Trophoblast cell (in vitro differentiated cells and primary cell): ENCODE measurements at regions not wholly inside any gene's neighbourhood (a gene's known extent, or its start where the extent isn't known, plus 50 kb on each side); places are given as distances from the start of the nearest gene placed in this dataset.
"Not testable (repeated sequence)": the region's sequence is repeated elsewhere in the genome, so short reads cannot be mapped to it uniquely, and the experiment has no call there.

Experiments
- DNase-seq, 2 donors: peaks; one replicate each; pipeline ENCODE4 v3.0.0-alpha.2; 2016
- H2AFZ ChIP-seq: 2 replicates; pipeline ENCODE4 v1.6.1; 2013; ENCODE audit warnings: low read length, moderate library complexity, mild to moderate bottlenecking; ENCODE audit not compliant: insufficient read depth, poor library complexity
- H2AK5ac ChIP-seq: 2 replicates; pipeline ENCODE4 v1.6.1; 2013; ENCODE audit warnings: mild to moderate bottlenecking, low read length
- H2BK120ac ChIP-seq: 2 replicates; pipeline ENCODE4 v1.6.1; 2013; ENCODE audit warnings: low read length, mild to moderate bottlenecking, moderate library complexity; ENCODE audit not compliant: insufficient read depth, poor library complexity
- H2BK12ac ChIP-seq: 2 replicates; pipeline ENCODE4 v1.6.1; 2013; ENCODE audit warnings: mild to moderate bottlenecking, low read length, moderate library complexity
- H2BK5ac ChIP-seq: 2 replicates; pipeline ENCODE4 v1.6.1; 2013; ENCODE audit warnings: low read length, low read depth, moderate library complexity, mild to moderate bottlenecking; ENCODE audit not compliant: poor library complexity
- H3K14ac ChIP-seq: 2 replicates; pipeline ENCODE4 v1.6.1; 2013; ENCODE audit warnings: mild to moderate bottlenecking, low read length
- H3K18ac ChIP-seq: 2 replicates; pipeline ENCODE4 v1.6.1; 2013; ENCODE audit warnings: mild to moderate bottlenecking, low read length
- H3K23ac ChIP-seq: 2 replicates; pipeline ENCODE4 v1.6.1; 2013; ENCODE audit warnings: low read length
- H3K27ac ChIP-seq: 2 replicates; pipeline ENCODE4 v1.5.1; 2013; ENCODE audit warnings: low read depth, mild to moderate bottlenecking, inconsistent platforms, low read length, moderate library complexity
- H3K27me3 ChIP-seq: 2 replicates; pipeline ENCODE4 v1.6.1; 2013; ENCODE audit warnings: inconsistent platforms, mild to moderate bottlenecking, low read length, moderate library complexity; ENCODE audit not compliant: insufficient read depth
- H3K36me3 ChIP-seq, 2 experiments: 1 replicate in 1 of 2; 2 replicates in 1 of 2; pipeline ENCODE4 v1.6.1; 2013; ENCODE audit warnings: low read length in 2 of 2, mild to moderate bottlenecking in 2 of 2, moderate library complexity in 1 of 2; ENCODE audit not compliant: insufficient read depth in 2 of 2, control insufficient read depth in 1 of 2
- H3K4ac ChIP-seq: 2 replicates; pipeline ENCODE4 v1.6.1; 2013; ENCODE audit warnings: low read depth, mild to moderate bottlenecking, low read length, moderate library complexity
- H3K4me1 ChIP-seq, 2 experiments: 1 replicate in 1 of 2; 2 replicates in 1 of 2; pipeline ENCODE4 v1.6.1; 2013; ENCODE audit warnings: low read length in 2 of 2, mild to moderate bottlenecking in 2 of 2, moderate library complexity in 1 of 2; ENCODE audit not compliant: insufficient read depth in 2 of 2, control insufficient read depth in 1 of 2
- H3K4me2 ChIP-seq: 2 replicates; pipeline ENCODE4 v1.6.1; 2013; ENCODE audit warnings: inconsistent platforms, mild to moderate bottlenecking, low read length, moderate library complexity
- H3K4me3 ChIP-seq: 2 replicates; pipeline ENCODE4 v1.5.1; 2013; ENCODE audit warnings: mild to moderate bottlenecking, low read depth, low read length, inconsistent platforms
- H3K79me1 ChIP-seq: one replicate; pipeline ENCODE4 v1.6.1; 2013; ENCODE audit warnings: low read length
- H3K79me2 ChIP-seq: 2 replicates; pipeline ENCODE4 v1.6.1; 2013; ENCODE audit warnings: low read length, mild to moderate bottlenecking; ENCODE audit not compliant: control insufficient read depth, insufficient read depth, poor library complexity
- H3K9ac ChIP-seq: 2 replicates; pipeline ENCODE4 v1.6.1; 2013; ENCODE audit warnings: mild to moderate bottlenecking, low read length
- H3K9me3 ChIP-seq: 2 replicates; pipeline ENCODE4 v1.6.1; 2013; ENCODE audit warnings: low read depth, mild to moderate bottlenecking, control low read depth, inconsistent platforms, low read length; ENCODE audit not compliant: insufficient read depth
- H4K12ac ChIP-seq: 2 replicates; pipeline ENCODE4 v1.6.1; 2013; ENCODE audit warnings: low read depth, mild to moderate bottlenecking, low read length, moderate library complexity
- H4K8ac ChIP-seq: 2 replicates; pipeline ENCODE4 v1.6.1; 2013; ENCODE audit warnings: low read depth, mild to moderate bottlenecking, low read length, moderate library complexity
- H4K91ac ChIP-seq: one replicate; pipeline ENCODE4 v1.6.1; 2013; ENCODE audit warnings: low read depth, mild to moderate bottlenecking, low read length, moderate library complexity
- WGBS: extraction: QIAGEN DNeasy Blood & Tissue Kit; methylation state at CpG from one replicate; pipeline ENCODE4 v1.1.7; 2013; ENCODE audit warnings: missing lambda C conversion rate; ENCODE audit not compliant: insufficient read length, insufficient coverage; ENCODE audit errors: extremely low coverage; 5-methylcytosine and 5-hydroxymethylcytosine counted together

DNA sequence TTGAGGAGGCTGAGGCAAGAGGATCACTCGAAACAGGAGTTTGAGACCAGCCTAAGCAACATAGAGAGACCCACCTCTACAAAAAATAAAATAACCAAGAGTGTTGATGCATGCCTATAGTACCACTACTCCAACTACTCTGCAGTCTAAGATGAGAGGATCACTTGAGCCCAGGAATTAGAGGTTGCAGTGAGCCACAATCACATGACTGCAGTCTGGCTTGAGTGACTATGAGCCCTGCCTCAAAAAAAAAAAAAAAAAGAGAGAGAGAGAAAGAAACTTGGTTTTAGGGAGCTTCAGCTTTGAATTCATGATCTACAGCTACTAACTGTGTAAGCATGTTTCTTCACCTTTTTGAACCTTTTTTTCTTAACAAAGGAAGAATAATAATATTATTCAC lies 119.9 kb downstream of the HNMT start:
- no peak overlapping the region for H2AFZ ChIP-seq

DNA sequence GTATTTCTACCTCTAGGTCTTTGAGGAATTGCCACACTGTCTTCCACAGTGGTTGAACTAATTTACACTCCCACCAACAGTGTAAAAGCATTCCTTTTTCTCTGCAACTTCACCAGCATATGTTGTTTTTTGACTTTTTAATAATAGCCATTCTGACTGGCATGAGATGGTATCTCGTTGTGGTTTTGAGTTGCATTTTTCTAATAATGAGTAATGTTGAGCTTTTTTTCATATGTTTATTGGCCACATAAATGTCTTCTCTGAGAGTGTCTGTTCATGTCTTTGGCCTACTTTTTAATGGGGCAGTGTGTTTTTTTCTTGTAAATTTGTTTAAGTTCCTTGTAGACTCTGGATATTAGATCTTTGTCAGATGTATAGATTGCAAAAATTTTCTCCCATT lies 121.2 kb downstream of the HNMT start:
- WGBS, result no CpG with 5 or more reads among the region's 1 CpG
- not testable (repeated sequence) for H3K9ac ChIP-seq

More for the DNA sequence above, 119.9 kb downstream of the HNMT start:
- no peak overlapping the region for H3K27ac ChIP-seq
- H3K9me3 ChIP-seq, result peaks cover 2% of the 10 kb centered on the region
- no peak for DNase-seq
- H3K4me2 ChIP-seq, result no peak overlapping the region
- no peak overlapping the region for H3K4me3 ChIP-seq
- H3K4ac ChIP-seq, result no peak overlapping the region
- no peak overlapping the region for H3K18ac ChIP-seq
- no peak overlapping the region for H3K23ac ChIP-seq
- no peak overlapping the region for H4K8ac ChIP-seq
- no peaks in the 10 kb centered on the region for H3K36me3 ChIP-seq
- H4K91ac ChIP-seq, result no peak overlapping the region
- H4K12ac ChIP-seq, result no peak overlapping the region
- H3K4me1 ChIP-seq, result peaks cover 0 to 4% of the 10 kb centered on the region in 2 experiments
- H3K79me2 ChIP-seq, result no peaks in the 10 kb centered on the region
- H3K79me1 ChIP-seq, result no peaks in the 10 kb centered on the region
- H3K14ac ChIP-seq, result no peak overlapping the region
- no CpG with 5 or more reads among the region's 1 CpG for WGBS
- no peak overlapping the region for H2BK12ac ChIP-seq
- H3K9ac ChIP-seq, result no peak overlapping the region
- H2BK120ac ChIP-seq, result no peak overlapping the region
- no peak overlapping the region for H2BK5ac ChIP-seq
- no peak overlapping the region for H2AK5ac ChIP-seq
- no peaks in the 10 kb centered on the region for H3K27me3 ChIP-seq

DNA sequence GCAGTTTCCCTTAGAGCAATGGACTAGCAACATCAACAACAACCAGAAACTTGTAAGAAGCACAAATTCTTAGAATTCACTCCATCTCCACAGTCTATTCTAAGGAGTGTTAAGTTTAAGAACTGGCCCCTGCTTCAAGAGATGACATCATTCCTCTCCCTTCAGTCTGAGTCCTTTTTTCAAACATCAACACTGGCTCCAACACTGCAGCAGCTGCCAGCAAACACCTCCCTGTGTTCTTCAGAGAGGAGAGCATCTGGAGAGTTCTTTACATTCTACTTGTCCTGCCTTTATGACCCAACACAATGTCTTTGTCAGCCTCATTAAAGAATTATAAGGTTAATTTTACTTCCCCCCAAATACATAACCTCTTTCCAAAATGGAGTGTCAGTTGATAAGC lies 122.3 kb downstream of the HNMT start:
- no peak overlapping the region for H3K18ac ChIP-seq
- H3K4me2 ChIP-seq, result no peak overlapping the region
- H3K14ac ChIP-seq, result no peak overlapping the region
- no peak overlapping the region for H3K4ac ChIP-seq
- H3K23ac ChIP-seq, result no peak overlapping the region
- no peaks in the 10 kb centered on the region for H3K79me2 ChIP-seq
- H3K27ac ChIP-seq, result no peak overlapping the region
- H2AFZ ChIP-seq, result no peak overlapping the region
- no peak overlapping the region for H4K91ac ChIP-seq
- no peak overlapping the region for H2BK5ac ChIP-seq
- no peak overlapping the region for H2AK5ac ChIP-seq
- peaks cover 0 to 5% of the 10 kb centered on the region in 2 experiments for H3K4me1 ChIP-seq
- no peak overlapping the region for H3K4me3 ChIP-seq
- no peak overlapping the region for H3K9ac ChIP-seq
- H2BK12ac ChIP-seq, result no peak overlapping the region
- no peaks in the 10 kb centered on the region for H3K27me3 ChIP-seq
- no peak overlapping the region for H2BK120ac ChIP-seq
- H3K36me3 ChIP-seq, result no peaks in the 10 kb centered on the region
- H3K9me3 ChIP-seq, result peaks cover 2% of the 10 kb centered on the region
- H4K8ac ChIP-seq, result no peak overlapping the region
- DNase-seq, result no peak
- H3K79me1 ChIP-seq, result peaks cover 1% of the 10 kb centered on the region
- H4K12ac ChIP-seq, result no peak overlapping the region

More for the DNA sequence above, 121.2 kb downstream of the HNMT start:
- not testable (repeated sequence) for H3K14ac ChIP-seq, H3K9me3 ChIP-seq, H3K4me2 ChIP-seq, H3K27ac ChIP-seq, H3K79me1 ChIP-seq, H2AFZ ChIP-seq, H3K23ac ChIP-seq, H3K27me3 ChIP-seq, H2AK5ac ChIP-seq, H3K4me3 ChIP-seq, H3K79me2 ChIP-seq, H3K4me1 ChIP-seq, H2BK5ac ChIP-seq, H3K4ac ChIP-seq, H4K91ac ChIP-seq, H4K8ac ChIP-seq, H4K12ac ChIP-seq, H2BK120ac ChIP-seq, H2BK12ac ChIP-seq, H3K36me3 ChIP-seq, H3K18ac ChIP-seq
- peak in 1 of 2 donors; percentile 24 for DNase-seq

DNA sequence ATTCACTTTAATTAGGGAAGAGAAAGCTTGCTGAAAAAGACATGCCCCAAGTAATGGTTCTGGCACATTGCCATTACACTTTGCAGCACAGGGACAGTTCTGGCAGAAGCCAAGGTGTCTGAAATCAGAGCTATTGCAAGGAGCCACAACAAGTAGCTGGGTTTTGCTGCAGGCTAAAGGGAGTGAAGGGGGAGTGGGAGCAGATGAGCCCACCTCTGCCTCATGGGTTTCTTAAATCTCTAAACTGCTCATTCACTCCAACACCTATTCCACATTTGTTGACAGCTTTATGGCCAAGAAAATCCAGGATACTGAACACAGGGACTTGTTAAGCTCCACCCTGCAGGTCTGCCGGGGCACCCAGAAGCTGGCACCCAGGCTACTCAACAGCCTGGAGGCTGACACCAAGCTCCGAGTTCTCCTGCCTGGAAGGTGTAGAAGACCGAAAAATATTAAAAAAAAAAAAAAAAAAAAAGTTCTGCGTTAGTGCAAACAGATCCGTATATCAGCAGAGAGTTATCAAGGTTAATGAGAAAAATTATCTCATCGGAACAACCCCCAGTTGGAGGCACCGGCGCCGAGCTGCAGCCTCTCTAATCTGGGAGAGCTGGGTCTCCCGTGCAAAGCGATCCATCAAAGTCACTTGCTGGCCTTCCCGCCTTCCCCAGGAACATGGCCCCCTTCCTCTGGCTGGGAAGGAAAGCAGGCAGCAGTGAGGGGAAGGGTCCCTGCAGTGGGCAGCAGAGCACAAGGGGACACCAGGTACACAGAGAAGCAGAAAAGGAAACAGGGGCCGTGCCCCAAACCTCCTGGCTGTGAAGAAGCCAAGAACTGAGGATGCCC lies 123.7 kb downstream of the HNMT start:
- DNase-seq, result no peak
- Histone ChIP-seq H2BK12ac (peak overlapping the region; percentile 1), H3K4me3 (no peak overlapping the region), H4K12ac (no peak overlapping the region), H3K36me3 (no peaks in the 10 kb centered on the region), H3K27me3 (no peaks in the 10 kb centered on the region), H3K79me2 (no peaks in the 10 kb centered on the region), H3K79me1 (peaks cover 1% of the 10 kb centered on the region), H3K4ac (no peak overlapping the region), H2AK5ac (no peak overlapping the region), H2BK120ac (peak overlapping the region; percentile 3), H3K9me3 (peaks cover 2% of the 10 kb centered on the region), H3K27ac (no peak overlapping the region), H4K91ac (no peak overlapping the region), H3K14ac (no peak overlapping the region), H2AFZ (no peak overlapping the region), H3K9ac (no peak overlapping the region), H2BK5ac (no peak overlapping the region), H3K18ac (no peak overlapping the region), H3K23ac (no peak overlapping the region), H3K4me1 (peaks cover 0 to 5% of the 10 kb centered on the region in 2 experiments), H4K8ac (no peak overlapping the region), H3K4me2 (no peak overlapping the region)
- no CpG with 5 or more reads among the region's 13 CpGs for WGBS
